PC-9 (cell line): ENCODE measurements at regions not wholly inside any gene's neighbourhood (a gene's known extent, or its start where the extent isn't known, plus 50 kb on each side); places are given as distances from the start of the nearest gene placed in this dataset.

Experiments
- BruUV-seq: library from RNA; stranded (reverse); fragments of 400-500 nt; replicated peaks from 2 replicates; lab custom pipeline; 2021; lab: Mats Ljungman, UMichigan
- CTCF ChIA-PET: fragments of 300-600 bp; sonication (Branson Sonifier 250); formaldehyde crosslinking; loops from one replicate; lab custom pipeline; 2022; ENCODE audit warnings: antibody characterized with exemption; lab: Charles Lee
- POLR2A ChIA-PET: fragments of 300-600 bp; sonication (Branson Sonifier 250); formaldehyde crosslinking; loops from one replicate; lab custom pipeline; 2022; ENCODE audit warnings: antibody characterized with exemption; ENCODE audit not compliant: unreplicated experiment; lab: Charles Lee
- DNase-seq, 2 experiments: peaks; one replicate each; pipeline versions ENCODE4 v3.0.0 to v3.0.0-alpha.2; 2015 to 2022; ENCODE audit warnings: mixed read lengths in 1 of 2
- H2AFZ ChIP-seq: fragments of 200-600 bp; sonication (generic); 2 replicates; pipeline ENCODE4 v1.8.1; 2017; ENCODE audit warnings: antibody characterized with exemption
- H3F3A ChIP-seq: fragments of 200-600 bp; sonication (generic); 2 replicates; pipeline ENCODE4 v1.8.1; 2017; ENCODE audit warnings: antibody characterized with exemption, mild to moderate bottlenecking, low read depth; ENCODE audit not compliant: insufficient read depth
- H3K27ac ChIP-seq: fragments of 200-600 bp; sonication (generic); 2 replicates; pipeline ENCODE4 v1.6.1; 2016; ENCODE audit warnings: mixed run types
- H3K27me3 ChIP-seq: fragments of 200-600 bp; sonication (generic); 2 replicates; pipeline ENCODE4 v1.6.1; 2016; ENCODE audit warnings: low read depth, mixed run types; ENCODE audit not compliant: insufficient read depth
- H3K36me3 ChIP-seq: fragments of 200-600 bp; sonication (generic); 2 replicates; pipeline ENCODE4 v1.6.1; 2016; ENCODE audit warnings: low read depth, mixed run types
- H3K4me1 ChIP-seq: fragments of 200-600 bp; sonication (generic); replicated peaks from 2 replicates; pipeline ENCODE4 v1.6.1; 2016; ENCODE audit warnings: mixed run types; ENCODE audit not compliant: insufficient read depth
- H3K4me2 ChIP-seq: fragments of 200-600 bp; sonication (generic); 2 replicates; pipeline ENCODE4 v1.6.1; 2017; ENCODE audit warnings: mixed run types
- H3K4me3 ChIP-seq: fragments of 200-600 bp; sonication (generic); 2 replicates; pipeline ENCODE4 v1.6.1; 2016; ENCODE audit warnings: mixed run types
- H3K79me2 ChIP-seq: fragments of 200-600 bp; sonication (generic); 2 replicates; pipeline ENCODE4 v1.6.1; 2017; ENCODE audit warnings: low read depth, mixed run types
- H3K9me2 ChIP-seq: fragments of 200-600 bp; sonication (generic); 2 replicates; pipeline ENCODE4 v1.8.1; 2017; ENCODE audit warnings: mild to moderate bottlenecking; ENCODE audit not compliant: insufficient read depth
- H3K9me3 ChIP-seq: fragments of 200-600 bp; sonication (generic); 2 replicates; pipeline ENCODE4 v1.8.1; 2016; ENCODE audit warnings: low read depth; ENCODE audit not compliant: insufficient read depth
- H4K20me1 ChIP-seq: fragments of 200-600 bp; sonication (generic); 2 replicates; pipeline ENCODE4 v1.8.1; 2017; ENCODE audit not compliant: insufficient read depth
- EZH2 ChIP-seq: fragments of 200-600 bp; sonication (generic); IDR thresholded peaks from 2 replicates; pipeline ENCODE4 v1.8.0; 2017; ENCODE audit warnings: antibody characterized with exemption, low read depth
- intact Hi-C: fragments of 100-400 bp; cut with micrococcal nuclease; formaldehyde crosslinking; loops from one replicate; pipeline ENCODE4 v1.10.0; 2022; ENCODE audit not compliant: unreplicated experiment
- TF ChIP-seq, protein P1 (sequence below): fragments of 200-600 bp; sonication (generic); conservative IDR thresholded peaks from 2 replicates; pipeline ENCODE4 v1.6.1; 2017; ENCODE audit warnings: mixed run types, antibody characterized with exemption, mild to moderate bottlenecking, moderate library complexity

DNA sequence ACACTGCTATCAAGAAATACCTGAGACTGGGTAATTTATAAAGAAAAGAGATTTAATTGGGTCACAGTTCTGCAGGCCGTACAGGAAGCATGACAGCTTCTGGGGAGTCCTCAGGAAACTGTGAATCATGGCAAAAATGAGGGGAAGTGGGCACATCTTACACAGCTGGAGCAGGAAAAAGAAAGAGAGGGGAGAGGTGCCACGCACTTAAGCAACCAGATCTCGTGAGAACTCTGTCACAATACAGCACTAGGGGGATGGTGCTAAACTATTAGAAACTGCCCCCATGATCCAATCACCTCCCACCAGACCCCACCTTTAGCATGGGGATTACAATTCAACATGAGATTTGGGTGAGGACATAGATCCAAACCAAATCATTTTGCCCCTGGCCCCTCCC, 105.5 kb upstream of the CPLX2 start:
- BruUV-seq, result no TSS peak
- Histone ChIP-seq H3K27me3 (no peaks in the 10 kb centered on the region), H3K27ac (no peak overlapping the region), H3F3A (no peaks in the 10 kb centered on the region), H2AFZ (no peak overlapping the region), H3K79me2 (no peaks in the 10 kb centered on the region), H3K36me3 (no peaks in the 10 kb centered on the region), H3K4me3 (no peak overlapping the region), H3K9me3 (peaks cover 10% of the 10 kb centered on the region; the same call in 1 of the 2 replicates), H3K9me2 (no peaks in the 10 kb centered on the region; the same call in 1 of the 2 replicates), H4K20me1 (no peaks in the 10 kb centered on the region), H3K4me2 (no peak overlapping the region), H3K4me1 (no peaks in the 10 kb centered on the region)
- CTCF ChIA-PET, result no interaction called here
- TF ChIP-seq, protein P1, sequence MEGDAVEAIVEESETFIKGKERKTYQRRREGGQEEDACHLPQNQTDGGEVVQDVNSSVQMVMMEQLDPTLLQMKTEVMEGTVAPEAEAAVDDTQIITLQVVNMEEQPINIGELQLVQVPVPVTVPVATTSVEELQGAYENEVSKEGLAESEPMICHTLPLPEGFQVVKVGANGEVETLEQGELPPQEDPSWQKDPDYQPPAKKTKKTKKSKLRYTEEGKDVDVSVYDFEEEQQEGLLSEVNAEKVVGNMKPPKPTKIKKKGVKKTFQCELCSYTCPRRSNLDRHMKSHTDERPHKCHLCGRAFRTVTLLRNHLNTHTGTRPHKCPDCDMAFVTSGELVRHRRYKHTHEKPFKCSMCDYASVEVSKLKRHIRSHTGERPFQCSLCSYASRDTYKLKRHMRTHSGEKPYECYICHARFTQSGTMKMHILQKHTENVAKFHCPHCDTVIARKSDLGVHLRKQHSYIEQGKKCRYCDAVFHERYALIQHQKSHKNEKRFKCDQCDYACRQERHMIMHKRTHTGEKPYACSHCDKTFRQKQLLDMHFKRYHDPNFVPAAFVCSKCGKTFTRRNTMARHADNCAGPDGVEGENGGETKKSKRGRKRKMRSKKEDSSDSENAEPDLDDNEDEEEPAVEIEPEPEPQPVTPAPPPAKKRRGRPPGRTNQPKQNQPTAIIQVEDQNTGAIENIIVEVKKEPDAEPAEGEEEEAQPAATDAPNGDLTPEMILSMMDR, result no peak
- TF ChIP-seq EZH2, result no peak
- no peak for DNase-seq
- intact Hi-C loops, result no loop called here
- POLR2A ChIA-PET, result no interaction called here

DNA sequence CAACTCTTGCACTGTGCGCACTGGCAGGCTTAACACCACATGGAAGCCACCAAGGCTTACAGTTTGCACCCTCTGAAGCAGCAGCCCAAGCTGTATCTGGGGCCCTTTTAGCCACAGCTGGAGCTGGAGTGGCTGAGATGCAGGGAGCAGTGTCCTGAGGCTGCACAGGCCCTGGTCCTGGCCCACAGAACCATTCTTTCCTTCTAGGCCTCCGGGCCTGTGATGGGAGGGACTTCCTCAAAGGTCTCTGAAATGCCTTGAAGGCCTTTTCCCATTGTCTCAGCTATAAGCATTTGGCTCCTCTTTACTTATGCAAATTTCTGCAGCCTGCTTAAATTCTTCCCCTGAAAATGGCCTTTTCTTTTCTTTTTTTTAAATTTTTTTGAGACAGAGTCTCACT, 104.4 kb upstream of the CPLX2 start:
- Histone ChIP-seq H3K4me2 (no peak overlapping the region), H3K9me2 (no peaks in the 10 kb centered on the region; the same call in 1 of the 2 replicates), H3F3A (no peaks in the 10 kb centered on the region), H3K4me3 (no peak overlapping the region), H4K20me1 (no peaks in the 10 kb centered on the region), H3K27me3 (no peaks in the 10 kb centered on the region), H3K36me3 (no peaks in the 10 kb centered on the region), H3K27ac (no peak overlapping the region), H3K9me3 (peaks cover 9% of the 10 kb centered on the region; the same call in 1 of the 2 replicates), H3K79me2 (no peaks in the 10 kb centered on the region), H2AFZ (no peak overlapping the region), H3K4me1 (no peaks in the 10 kb centered on the region)
- no peak for TF ChIP-seq EZH2
- TF ChIP-seq, protein P1, result no peak
- no TSS peak for BruUV-seq
- POLR2A ChIA-PET, result no interaction called here
- CTCF ChIA-PET, result no interaction called here
- DNase-seq, result no peak
- intact Hi-C loops, result no loop called here

DNA sequence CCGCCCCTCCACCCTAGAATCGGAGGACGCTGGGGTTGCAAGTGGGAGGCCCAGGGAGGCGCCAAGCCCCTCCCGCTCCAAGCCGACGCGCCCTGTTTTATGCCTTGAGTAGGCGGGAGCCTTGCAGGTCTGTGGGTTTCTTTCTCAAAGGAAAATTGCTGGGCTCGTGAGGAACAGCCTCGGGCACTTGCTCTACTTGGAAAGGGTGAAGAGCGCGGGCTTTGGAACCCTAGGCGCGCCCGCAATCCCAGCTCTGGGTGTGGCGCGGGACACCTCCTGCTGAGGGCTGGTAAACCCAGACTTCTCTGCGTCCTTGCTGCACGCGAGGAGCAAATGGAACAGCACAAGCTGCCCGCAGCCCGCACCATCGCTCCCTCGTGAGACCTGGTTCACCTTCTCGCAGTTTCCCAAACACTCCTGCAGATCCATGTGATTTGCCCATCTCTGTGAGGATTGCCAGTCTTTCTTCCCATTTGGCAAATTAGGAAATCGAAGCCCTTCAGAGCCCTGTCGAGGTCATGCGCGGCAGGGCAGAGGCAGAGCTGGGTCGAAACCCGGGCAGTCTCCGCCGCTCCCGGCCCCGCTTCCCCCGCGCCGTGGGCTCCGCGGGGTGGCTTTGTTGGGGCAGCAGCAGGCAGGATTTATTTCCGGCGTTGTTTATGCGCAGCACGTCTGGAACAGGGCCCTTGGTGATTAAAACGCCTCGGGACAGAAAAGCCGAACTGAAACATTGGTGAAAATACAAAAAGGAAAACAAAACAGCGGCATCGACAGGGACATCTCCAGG, 98.4 kb upstream of the CPLX2 start:
- TF ChIP-seq, protein P1, result no peak
- no peak for TF ChIP-seq EZH2
- no peak overlapping the region for H3K4me3 ChIP-seq
- no peaks in the 10 kb centered on the region for H4K20me1 ChIP-seq
- no peaks in the 10 kb centered on the region for H3K79me2 ChIP-seq
- H3K4me2 ChIP-seq, result no peak overlapping the region
- ChIA-PET CTCF (no interaction called here), POLR2A (no interaction called here)
- no peaks in the 10 kb centered on the region; the same call in 1 of the 2 replicates for H3K9me3 ChIP-seq
- H3K27ac ChIP-seq, result no peak overlapping the region
- no peaks in the 10 kb centered on the region for H3K4me1 ChIP-seq
- no TSS peak for BruUV-seq
- H3F3A ChIP-seq, result no peaks in the 10 kb centered on the region
- DNase-seq, result no peak
- H2AFZ ChIP-seq, result no peak overlapping the region
- no peaks in the 10 kb centered on the region for H3K36me3 ChIP-seq
- intact Hi-C loops, result no loop called here
- H3K27me3 ChIP-seq, result no peaks in the 10 kb centered on the region
- H3K9me2 ChIP-seq, result no peaks in the 10 kb centered on the region
